H9 (cell line): ENCODE measurements at regions not wholly inside any gene's neighbourhood (a gene's known extent, or its start where the extent isn't known, plus 50 kb on each side); places are given as distances from the start of the nearest gene placed in this dataset.

Source experiments
- DNase-seq: peaks from one replicate; pipeline ENCODE4 v3.0.0-alpha.2; 2017
- H2AFZ ChIP-seq: one replicate; pipeline ENCODE4 v1.6.1; 2013; ENCODE audit warnings: mild to moderate bottlenecking, low read length, control low read depth, moderate library complexity
- H2AK5ac ChIP-seq: 2 replicates; pipeline ENCODE4 v1.6.1; 2013; ENCODE audit warnings: low read length, control low read depth, mixed read lengths; ENCODE audit not compliant: insufficient read length
- H2BK120ac ChIP-seq: one replicate; pipeline ENCODE4 v1.6.1; 2013; ENCODE audit warnings: low read depth, mild to moderate bottlenecking, low read length, control low read depth, inconsistent platforms; ENCODE audit not compliant: poor library complexity, severe bottlenecking
- H2BK12ac ChIP-seq: 2 replicates; pipeline ENCODE4 v1.6.1; 2013; ENCODE audit warnings: low read length, control low read depth, mixed read lengths, low read depth; ENCODE audit not compliant: insufficient read length
- H2BK15ac ChIP-seq: 2 replicates; pipeline ENCODE4 v1.6.1; 2013; ENCODE audit warnings: low read depth, low read length, control low read depth
- H2BK20ac ChIP-seq: one replicate; pipeline ENCODE4 v1.6.1; 2013; ENCODE audit warnings: low read depth, mild to moderate bottlenecking, low read length, control low read depth, inconsistent platforms; ENCODE audit not compliant: poor library complexity, severe bottlenecking
- H2BK5ac ChIP-seq: 2 replicates; pipeline ENCODE4 v1.6.1; 2013; ENCODE audit warnings: low read length, control low read depth, mixed read lengths; ENCODE audit not compliant: insufficient read length
- H3K14ac ChIP-seq: 2 replicates; pipeline ENCODE4 v1.6.1; 2013; ENCODE audit warnings: low read length, control low read depth; ENCODE audit not compliant: insufficient read depth
- H3K18ac ChIP-seq: 2 replicates; pipeline ENCODE4 v1.6.1; 2013; ENCODE audit warnings: low read depth, mild to moderate bottlenecking, mixed read lengths, low read length, control low read depth; ENCODE audit not compliant: insufficient read length
- H3K23ac ChIP-seq: 2 replicates; pipeline ENCODE4 v1.6.1; 2013; ENCODE audit warnings: low read length, control low read depth, mixed read lengths, low read depth; ENCODE audit not compliant: insufficient read length
- H3K23me2 ChIP-seq: 2 replicates; pipeline ENCODE4 v1.6.1; 2013; ENCODE audit warnings: low read depth, mild to moderate bottlenecking, mixed read lengths, low read length, control low read depth; ENCODE audit not compliant: insufficient read length, poor library complexity, severe bottlenecking
- H3K27ac ChIP-seq: 2 replicates; pipeline ENCODE4 v1.5.1; 2013; ENCODE audit warnings: low read length, control low read depth, mixed read lengths, low read depth; ENCODE audit not compliant: insufficient read length
- H3K27me3 ChIP-seq: 2 replicates; pipeline ENCODE4 v1.6.1; 2013; ENCODE audit warnings: low read length, control low read depth, inconsistent platforms; ENCODE audit not compliant: insufficient read depth
- H3K4ac ChIP-seq: 2 replicates; pipeline ENCODE4 v1.6.1; 2013; ENCODE audit warnings: low read depth, mild to moderate bottlenecking, control low read depth, inconsistent platforms, low read length, moderate library complexity
- H3K4me1 ChIP-seq: 2 replicates; pipeline ENCODE4 v1.6.1; 2013; ENCODE audit warnings: low read length, control low read depth, inconsistent platforms; ENCODE audit not compliant: insufficient read depth
- H3K4me2 ChIP-seq: 2 replicates; pipeline ENCODE4 v1.6.1; 2013; ENCODE audit warnings: low read length, control low read depth, mixed read lengths; ENCODE audit not compliant: insufficient read length, insufficient read depth
- H3K56ac ChIP-seq: 2 replicates; pipeline ENCODE4 v1.6.1; 2013; ENCODE audit warnings: low read depth, mild to moderate bottlenecking, mixed read lengths, low read length, control low read depth; ENCODE audit not compliant: insufficient read length
- H3K79me1 ChIP-seq: 2 replicates; pipeline ENCODE4 v1.6.1; 2013; ENCODE audit warnings: low read depth, mild to moderate bottlenecking, moderate library complexity, low read length, control low read depth, inconsistent platforms; ENCODE audit not compliant: insufficient read depth, poor library complexity, severe bottlenecking
- H3K79me2 ChIP-seq: 2 replicates; pipeline ENCODE4 v1.6.1; 2013; ENCODE audit warnings: low read length, control low read depth, inconsistent platforms; ENCODE audit not compliant: insufficient read depth
- H3K9ac ChIP-seq: 2 replicates; pipeline ENCODE4 v1.6.1; 2013; ENCODE audit warnings: low read length, control low read depth, mixed read lengths; ENCODE audit not compliant: insufficient read length; ENCODE audit errors: extremely low read depth
- H3K9me3 ChIP-seq: one replicate; pipeline ENCODE4 v1.6.1; 2013; ENCODE audit warnings: low read depth, low read length, inconsistent platforms; ENCODE audit not compliant: control insufficient read depth
- H3T11ph ChIP-seq: one replicate; pipeline ENCODE4 v1.6.1; 2013; ENCODE audit warnings: mild to moderate bottlenecking, low read length, control low read depth, inconsistent platforms
- H4K20me1 ChIP-seq: one replicate; pipeline ENCODE4 v1.6.1; 2013; ENCODE audit not compliant: control insufficient read depth, insufficient read length, insufficient read depth
- H4K5ac ChIP-seq: 2 replicates; pipeline ENCODE4 v1.6.1; 2013; ENCODE audit warnings: low read depth, mild to moderate bottlenecking, mixed read lengths, low read length, control low read depth; ENCODE audit not compliant: insufficient read length
- H4K8ac ChIP-seq: replicated peaks from 2 replicates; pipeline ENCODE4 v1.6.1; 2013; ENCODE audit warnings: low read length, control low read depth, mixed read lengths, low read depth; ENCODE audit not compliant: insufficient read length
- H4K91ac ChIP-seq: 2 replicates; pipeline ENCODE4 v1.6.1; 2013; ENCODE audit warnings: low read depth, mild to moderate bottlenecking, moderate library complexity, mixed read lengths, low read length, control low read depth; ENCODE audit not compliant: insufficient read length
- H3K27ac Mint-ChIP-seq, 3 experiments: 2 replicates in 2 of 3; 3 replicates in 1 of 3; pipeline ENCODE4 v1.8.0; 2020 to 2021; ENCODE audit warnings: mixed read lengths in 3 of 3, mild to moderate bottlenecking in 1 of 3, moderate library complexity in 1 of 3
- H3K27me3 Mint-ChIP-seq: 2 replicates; pipeline ENCODE4 v1.8.0; 2021; ENCODE audit warnings: low read depth, mild to moderate bottlenecking, moderate library complexity, mixed read lengths
- H3K36me3 Mint-ChIP-seq, 3 experiments: 2 replicates in 2 of 3; 3 replicates in 1 of 3; pipeline ENCODE4 v1.8.0; 2020 to 2021; ENCODE audit warnings: low read depth in 3 of 3, mixed read lengths in 3 of 3; ENCODE audit not compliant: insufficient read depth in 1 of 3
- H3K4me1 Mint-ChIP-seq, 2 experiments: 2 replicates each; pipeline ENCODE4 v1.8.0; 2020; ENCODE audit warnings: mixed read lengths in 2 of 2
- H3K4me3 Mint-ChIP-seq, 2 experiments: 2 replicates in 1 of 2; 3 replicates in 1 of 2; pipeline ENCODE4 v1.8.0; 2020 to 2021; ENCODE audit warnings: mild to moderate bottlenecking in 2 of 2, mixed read lengths in 2 of 2, moderate library complexity in 1 of 2
- H3K9me3 Mint-ChIP-seq, 2 experiments: 2 replicates in 1 of 2; 3 replicates in 1 of 2; pipeline ENCODE4 v1.8.0; 2020; ENCODE audit warnings: mild to moderate bottlenecking in 2 of 2, mixed read lengths in 2 of 2, moderate library complexity in 1 of 2
- CTCF ChIP-seq: fragments of 200-600 bp; sonication (generic); conservative IDR thresholded peaks from 3 replicates; pipeline ENCODE4 v1.8.0; 2021; ENCODE audit warnings: antibody characterized with exemption, mild to moderate bottlenecking
- WGBS: extraction: QIAGEN DNeasy Blood & Tissue Kit; methylation state at CpG from one replicate; pipeline ENCODE4 v1.1.7; 2013; ENCODE audit warnings: missing lambda C conversion rate, low lambda C conversion rate, mixed read lengths; ENCODE audit not compliant: insufficient read length; ENCODE audit errors: extremely low coverage; 5-methylcytosine and 5-hydroxymethylcytosine counted together

GRCh38 chr10:43981232-43981631, 332.6 kb upstream of the ZNF32 start:
- Histone ChIP-seq H2BK120ac (no peak overlapping the region), H3K4me2 (no peak overlapping the region), H2BK20ac (no peak overlapping the region), H3T11ph (no peak overlapping the region), H2BK15ac (no peak overlapping the region), H3K14ac (no peak overlapping the region), H4K8ac (no peak overlapping the region), H4K20me1 (no peaks in the 10 kb centered on the region), H3K27me3 (no peaks in the 10 kb centered on the region), H2BK5ac (no peak overlapping the region), H2AFZ (no peak overlapping the region), H3K79me1 (no peaks in the 10 kb centered on the region), H2AK5ac (no peak overlapping the region), H3K27ac (no peak overlapping the region), H3K23me2 (no peaks in the 10 kb centered on the region), H4K5ac (no peak overlapping the region), H3K9me3 (no peaks in the 10 kb centered on the region), H3K23ac (no peak overlapping the region), H2BK12ac (no peak overlapping the region), H3K56ac (no peak overlapping the region), H3K18ac (no peak overlapping the region), H3K4ac (no peak overlapping the region), H3K79me2 (no peaks in the 10 kb centered on the region), H3K9ac (no peak overlapping the region), H3K4me1 (no peaks in the 10 kb centered on the region), H4K91ac (no peak overlapping the region)
- H3K4me1 Mint-ChIP-seq = peaks cover 0 to 3% of the 10 kb centered on the region in 2 experiments; a peak in 1 of 4 replicates
- DNase-seq = no peak
- H3K9me3 Mint-ChIP-seq = peaks cover 0 to 2% of the 10 kb centered on the region in 2 experiments; a peak in 1 of 5 replicates
- no peak overlapping the region for H3K4me3 Mint-ChIP-seq
- no peaks in the 10 kb centered on the region for H3K36me3 Mint-ChIP-seq
- WGBS = no CpG with 5 or more reads among the region's 1 CpG
- no peak for TF ChIP-seq CTCF
- peaks cover 2% of the 10 kb centered on the region for H3K27me3 Mint-ChIP-seq
- no peak overlapping the region for H3K27ac Mint-ChIP-seq
